HepG2 (cell line): ENCODE measurements at regions not wholly inside any gene's neighbourhood (a gene's known extent, or its start where the extent isn't known, plus 50 kb on each side); places are given as distances from the start of the nearest gene placed in this dataset.

Experiments
- ATAC-seq: fragments of 200-7000 bp; cut with Tn5 transposase; 3 replicates; pipeline ENCODE4 v1.9.1; 2020; ENCODE audit warnings: mild to moderate bottlenecking, moderate library complexity
- BruUV-seq: library from RNA; stranded (reverse); fragments of 400-500 nt; replicated peaks from 2 replicates; lab custom pipeline; 2021; lab: Mats Ljungman, UMichigan
- CTCF ChIA-PET: fragments of 300-600 bp; formaldehyde crosslinking; extraction: SDS; loops from one replicate; lab custom pipeline; 2021; ENCODE audit warnings: low total read pairs, inconsistent platforms, low intra/inter-chr PET ratio; lab: Yijun Ruan, JAX
- POLR2A ChIA-PET: fragments of 350-600 bp; sonication (Branson Sonifier 250); formaldehyde crosslinking; loops from one replicate; lab custom pipeline; 2020; ENCODE audit warnings: antibody characterized with exemption, inconsistent platforms; lab: Yijun Ruan, JAX
- DNase-seq: peaks from one replicate; pipeline ENCODE4 v3.0.0-alpha.2; 2015; ENCODE audit warnings: low spot score
- FAIRE-seq: peaks from 3 replicates; lab custom pipeline; 2011; peaks lifted over from hg19 to GRCh38; lab: Jason Lieb, UNC
- H2AFZ ChIP-seq: one replicate; pipeline ENCODE4 v1.6.1; 2011; ENCODE audit warnings: low read length, inconsistent platforms
- H3K27ac ChIP-seq: fragments of 300-600 bp; 3 replicates; pipeline ENCODE4 v1.8.0; 2011; ENCODE audit warnings: mixed run types, mild to moderate bottlenecking, mixed read lengths, low read length, inconsistent platforms; ENCODE audit not compliant: insufficient read depth; ENCODE audit errors: extremely low read length
- H3K27me3 ChIP-seq, 2 experiments: fragments of 200-600 bp in 1 of 2; 2 replicates in 1 of 2; 3 replicates in 1 of 2; pipeline versions ENCODE4 v1.6.0 to v1.8.0; 2011; ENCODE audit warnings: low read length in 2 of 2, mild to moderate bottlenecking in 2 of 2, moderate library complexity in 2 of 2, inconsistent platforms in 1 of 2; ENCODE audit not compliant: insufficient read depth in 2 of 2, control insufficient read depth in 1 of 2
- H3K36me3 ChIP-seq, 2 experiments: fragments of 200-600 bp in 1 of 2; replicated peaks in 1 of 2; 2 replicates in 1 of 2; 3 replicates in 1 of 2; pipeline versions ENCODE4 v1.5.1 to v1.8.0; 2011; ENCODE audit warnings: low read length in 2 of 2, inconsistent platforms in 1 of 2; ENCODE audit not compliant: insufficient read depth in 2 of 2, control insufficient read depth in 1 of 2
- H3K4me1 ChIP-seq: 2 replicates; pipeline ENCODE4 v1.5.1; 2012; ENCODE audit warnings: low read length, inconsistent platforms; ENCODE audit not compliant: insufficient read depth
- H3K4me2 ChIP-seq: 2 replicates; pipeline ENCODE4 v1.6.0; 2011; ENCODE audit warnings: low read depth, low read length, inconsistent platforms
- H3K4me3 ChIP-seq, 3 experiments: fragments of 200-600 bp in 1 of 3; sonication (generic), shearing (Covaris generic) in 1 of 3; replicated peaks in 1 of 3; 2 replicates each; pipeline ENCODE4 v1.5.1; 2011 to 2016; ENCODE audit warnings: low read length in 3 of 3, inconsistent platforms in 2 of 3, low read depth in 2 of 3, mild to moderate bottlenecking in 2 of 3, control low read depth in 1 of 3, mixed read lengths in 1 of 3; ENCODE audit not compliant: insufficient read depth in 1 of 3
- H3K79me2 ChIP-seq: one replicate; pipeline ENCODE4 v1.6.1; 2011; ENCODE audit warnings: low read length, inconsistent platforms; ENCODE audit not compliant: insufficient read depth
- H3K9ac ChIP-seq: 2 replicates; pipeline ENCODE4 v1.6.0; 2011; ENCODE audit warnings: mild to moderate bottlenecking, low read depth, low read length, inconsistent platforms; ENCODE audit not compliant: insufficient read depth
- H3K9me3 ChIP-seq: 2 replicates; pipeline ENCODE4 v1.5.1; 2012; ENCODE audit warnings: mild to moderate bottlenecking, low read length
- H4K20me1 ChIP-seq: 2 replicates; pipeline ENCODE4 v1.6.0; 2011; ENCODE audit warnings: inconsistent platforms, mild to moderate bottlenecking, low read length, moderate library complexity; ENCODE audit not compliant: insufficient read depth
- CCDC6 ChIP-seq: sonication (generic); formaldehyde crosslinking; IDR thresholded peaks from 2 replicates; pipeline ENCODE4 v1.8.1; 2022; ENCODE audit warnings: mild to moderate bottlenecking, missing genetic modification reagents, moderate library complexity
- DPF2 ChIP-seq: sonication (generic); formaldehyde crosslinking; IDR thresholded peaks from 2 replicates; pipeline ENCODE4 v1.4.0; 2020; ENCODE audit warnings: mild to moderate bottlenecking, low read depth, missing genetic modification reagents, borderline replicate concordance
- FOXA3 ChIP-seq: IDR thresholded peaks from 2 replicates; pipeline ENCODE4 v1.6.1; 2016; ENCODE audit warnings: missing genetic modification reagents, missing compliant biosample characterization
- MAFG ChIP-seq: sonication (generic); formaldehyde crosslinking; IDR thresholded peaks from 2 replicates; pipeline ENCODE4 v1.5.1; 2020; ENCODE audit warnings: mild to moderate bottlenecking, missing genetic modification reagents
- NFATC3 ChIP-seq: sonication (generic); formaldehyde crosslinking; IDR thresholded peaks from 2 replicates; pipeline ENCODE4 v1.5.1; 2020; ENCODE audit warnings: mild to moderate bottlenecking, missing genetic modification reagents
- NFYC ChIP-seq: IDR thresholded peaks from 2 replicates; pipeline ENCODE4 v1.6.1; 2016; ENCODE audit warnings: missing genetic modification reagents, missing compliant biosample characterization
- PLRG1 ChIP-seq: fragments of 450-650 bp; conservative IDR thresholded peaks from 2 replicates; pipeline ENCODE4 v1.6.1; 2016
- POLR2AphosphoS2 ChIP-seq: IDR thresholded peaks from 2 replicates; pipeline ENCODE4 v1.6.1; 2011; ENCODE audit warnings: low read depth, low read length, improper control_type of control experiment
- SCMH1 ChIP-seq: sonication (generic); formaldehyde crosslinking; IDR thresholded peaks from 2 replicates; pipeline ENCODE4 v1.9.0; 2021; ENCODE audit warnings: missing genetic modification reagents, mild to moderate bottlenecking, borderline replicate concordance
- SMARCC2 ChIP-seq: fragments of 450-650 bp; IDR thresholded peaks from 2 replicates; pipeline ENCODE4 v1.6.1; 2017; ENCODE audit warnings: antibody characterized with exemption, mild to moderate bottlenecking
- SNAI1 ChIP-seq: sonication (generic); formaldehyde crosslinking; IDR thresholded peaks from 2 replicates; pipeline ENCODE4 v1.5.0; 2020; ENCODE audit warnings: mild to moderate bottlenecking, missing genetic modification reagents, borderline replicate concordance
- TSC22D2 ChIP-seq: sonication (generic); formaldehyde crosslinking; IDR thresholded peaks from 2 replicates; pipeline ENCODE4 v1.5.1; 2020; ENCODE audit warnings: missing genetic modification reagents, mild to moderate bottlenecking, borderline replicate concordance
- ZFP62 ChIP-seq: sonication (generic); formaldehyde crosslinking; IDR thresholded peaks from 2 replicates; pipeline ENCODE4 v1.4.0; 2020; ENCODE audit warnings: missing genetic modification reagents
- ZNF207 ChIP-seq: fragments of 450-650 bp; IDR thresholded peaks from 2 replicates; pipeline ENCODE4 v1.6.1; 2016; ENCODE audit warnings: antibody characterized with exemption, borderline replicate concordance
- ZNF317 ChIP-seq: sonication (generic); formaldehyde crosslinking; IDR thresholded peaks from 2 replicates; pipeline ENCODE4 v1.5.0; 2020; ENCODE audit warnings: mild to moderate bottlenecking, missing genetic modification reagents
- ZNF414 ChIP-seq: sonication (generic); formaldehyde crosslinking; IDR thresholded peaks from 2 replicates; pipeline ENCODE4 v1.5.0; 2020; ENCODE audit warnings: missing genetic modification reagents
- ZNF430 ChIP-seq: sonication (generic); formaldehyde crosslinking; IDR thresholded peaks from 2 replicates; pipeline ENCODE4 v1.9.0; 2021; ENCODE audit warnings: mild to moderate bottlenecking, missing genetic modification reagents
- ZNF572 ChIP-seq: sonication (generic); formaldehyde crosslinking; IDR thresholded peaks from 2 replicates; pipeline ENCODE4 v1.5.1; 2020; ENCODE audit warnings: mild to moderate bottlenecking, missing genetic modification reagents
- ZNF777 ChIP-seq: sonication (generic); formaldehyde crosslinking; IDR thresholded peaks from 2 replicates; pipeline ENCODE4 v1.4.0; 2020; ENCODE audit warnings: missing genetic modification reagents
- ZNF878 ChIP-seq: sonication (generic); formaldehyde crosslinking; IDR thresholded peaks from 2 replicates; pipeline ENCODE4 v1.8.1; 2023; ENCODE audit warnings: mild to moderate bottlenecking, missing genetic modification reagents, moderate library complexity
- WGBS: methylation state at CpG from one replicate; pipeline ENCODE4 v1.1.6; 2017; ENCODE audit warnings: low lambda C conversion rate; 5-methylcytosine and 5-hydroxymethylcytosine counted together
- in situ Hi-C: cut with HindIII; loops from 2 replicates; pipeline ENCODE4 v1.10.0; 2017; ENCODE audit warnings: low pct_unique_long_range_greater_than_20kb; ENCODE audit not compliant: extremely low pct_ligation_motif_present
- intact Hi-C: fragments of 100-400 bp; cut with micrococcal nuclease; formaldehyde crosslinking; loops from one replicate; pipeline ENCODE4 v1.10.0; 2022; ENCODE audit not compliant: unreplicated experiment

- H3K4me2 ChIP-seq = no peak overlapping the region; the same call in 1 of the 2 replicates
- H3K79me2 ChIP-seq = peaks cover 13% of the 10 kb centered on the region
- ChIA-PET POLR2A (interaction anchor here (1.2 to 2.0 kb wide), 3 partner anchors 12 to 31 kb away, joined by 3 to 9 read pairs (median 5); no protein-coding TSS in a partner anchor), CTCF (no interaction called here)
- no peaks in the 10 kb centered on the region for H3K27me3 ChIP-seq
- H3K4me1 ChIP-seq = peaks cover 85% of the 10 kb centered on the region
- no TSS peak for BruUV-seq
- H3K9me3 ChIP-seq = no peaks in the 10 kb centered on the region
- intact Hi-C loops = no loop called here
- H3K9ac ChIP-seq = no peak overlapping the region
- no peak overlapping the region for H2AFZ ChIP-seq
- in situ Hi-C loops = loop anchor here (10.0 kb wide), 1 partner anchor 125 kb away; the partner anchor contains the start of gene ACSL4
- FAIRE-seq (no peak), DNase-seq (no peak), ATAC-seq (no peak)
- no peaks in the 10 kb centered on the region for H3K36me3 ChIP-seq
- no peaks in the 10 kb centered on the region for H4K20me1 ChIP-seq
- 71% methylated on average over 2 of the region's 2 CpGs for WGBS
- no peak overlapping the region for H3K4me3 ChIP-seq
- no peak for TF ChIP-seq DPF2 (CRISPR knock-in tag)
- no peak for TF ChIP-seq SMARCC2
- TF ChIP-seq TSC22D2 = no peak
- TF ChIP-seq ZFP62 (CRISPR knock-in tag) = no peak
- no peak for TF ChIP-seq ZNF777 (CRISPR knock-in tag)
- no peak for TF ChIP-seq POLR2AphosphoS2
- peak overlapping the region; percentile 96 for H3K27ac ChIP-seq
Observed at GRCh38 chrX:109859651-109860050, 126.6 kb upstream of the ACSL4 start.

GRCh38 chrX:109862433-109862832 lies 129.4 kb upstream of the ACSL4 start:
- Histone ChIP-seq H3K79me2 (peaks cover under 1% of the 10 kb centered on the region), H3K4me3 (no peak overlapping the region), H3K9me3 (no peaks in the 10 kb centered on the region), H2AFZ (no peak overlapping the region), H3K4me2 (no peak overlapping the region), H3K27ac (no peak overlapping the region), H4K20me1 (no peaks in the 10 kb centered on the region), H3K9ac (no peak overlapping the region)
- ChIA-PET POLR2A (no interaction called here), CTCF (no interaction called here)
- in situ Hi-C loops (no loop called here), intact Hi-C loops (no loop called here)
- 79% methylated on average over 2 of the region's 2 CpGs for WGBS
- no peak for ATAC-seq
- no peak for DNase-seq
- TF ChIP-seq ZNF878 (CRISPR knock-in tag) (no peak), SCMH1 (CRISPR knock-in tag) (no peak), NFATC3 (CRISPR knock-in tag) (no peak), ZNF430 (CRISPR knock-in tag) (no peak), NFYC (CRISPR knock-in tag) (no peak), CCDC6 (no peak), ZNF414 (CRISPR knock-in tag) (no peak), MAFG (CRISPR knock-in tag) (no peak), ZNF207 (no peak), FOXA3 (no peak), PLRG1 (no peak), SNAI1 (no peak), ZNF572 (no peak), ZNF317 (CRISPR knock-in tag) (no peak)
- TF ChIP-seq, all 625 proteins: peak for 0
- FAIRE-seq = no peak
- Histone ChIP-seq H3K4me1 (peaks cover 57% of the 10 kb centered on the region), H3K36me3 (no peaks in the 10 kb centered on the region), H3K27me3 (no peaks in the 10 kb centered on the region)
- BruUV-seq = no TSS peak
